AG09309 (cell line): ENCODE measurements at regions not wholly inside any gene's neighbourhood (a gene's known extent, or its start where the extent isn't known, plus 50 kb on each side); places are given as distances from the start of the nearest gene placed in this dataset.

Experiments
- DNase-seq: peaks from one replicate; pipeline ENCODE4 v3.0.0-alpha.2; 2010; ENCODE audit warnings: low read depth
- H3K4me3 ChIP-seq: 2 replicates; pipeline ENCODE4 v1.5.1; 2011; ENCODE audit warnings: mild to moderate bottlenecking, low read depth, low read length, moderate library complexity; ENCODE audit not compliant: control insufficient read depth
- TF ChIP-seq, protein P1 (sequence below): IDR thresholded peaks from 2 replicates; pipeline ENCODE4 v1.5.1; 2011; ENCODE audit warnings: mild to moderate bottlenecking, low read depth, low read length, inconsistent platforms; ENCODE audit not compliant: insufficient read depth, control insufficient read depth; ENCODE audit errors: missing control alignments

DNA sequence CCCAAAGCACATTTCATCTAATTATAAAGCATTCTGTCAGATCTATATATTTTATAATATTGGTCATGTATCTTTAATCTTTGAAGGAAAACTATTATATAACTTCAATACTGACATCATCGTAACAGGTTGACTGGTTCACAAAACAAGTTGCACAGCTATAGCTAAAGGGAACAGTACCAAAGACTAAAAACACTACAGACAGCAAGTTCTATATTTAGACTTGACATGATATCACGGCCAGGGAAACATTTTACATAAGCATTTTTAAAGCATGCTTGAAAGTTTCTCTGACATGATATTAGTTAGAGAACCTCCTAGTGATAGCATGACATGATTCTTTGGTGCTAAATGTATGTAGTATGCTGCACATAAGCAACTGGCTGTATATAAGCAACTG, 182.5 kb downstream of the NDFIP2 start:
- no peak for DNase-seq
- TF ChIP-seq, protein P1, sequence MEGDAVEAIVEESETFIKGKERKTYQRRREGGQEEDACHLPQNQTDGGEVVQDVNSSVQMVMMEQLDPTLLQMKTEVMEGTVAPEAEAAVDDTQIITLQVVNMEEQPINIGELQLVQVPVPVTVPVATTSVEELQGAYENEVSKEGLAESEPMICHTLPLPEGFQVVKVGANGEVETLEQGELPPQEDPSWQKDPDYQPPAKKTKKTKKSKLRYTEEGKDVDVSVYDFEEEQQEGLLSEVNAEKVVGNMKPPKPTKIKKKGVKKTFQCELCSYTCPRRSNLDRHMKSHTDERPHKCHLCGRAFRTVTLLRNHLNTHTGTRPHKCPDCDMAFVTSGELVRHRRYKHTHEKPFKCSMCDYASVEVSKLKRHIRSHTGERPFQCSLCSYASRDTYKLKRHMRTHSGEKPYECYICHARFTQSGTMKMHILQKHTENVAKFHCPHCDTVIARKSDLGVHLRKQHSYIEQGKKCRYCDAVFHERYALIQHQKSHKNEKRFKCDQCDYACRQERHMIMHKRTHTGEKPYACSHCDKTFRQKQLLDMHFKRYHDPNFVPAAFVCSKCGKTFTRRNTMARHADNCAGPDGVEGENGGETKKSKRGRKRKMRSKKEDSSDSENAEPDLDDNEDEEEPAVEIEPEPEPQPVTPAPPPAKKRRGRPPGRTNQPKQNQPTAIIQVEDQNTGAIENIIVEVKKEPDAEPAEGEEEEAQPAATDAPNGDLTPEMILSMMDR, result no peak
- no peak overlapping the region for H3K4me3 ChIP-seq

DNA sequence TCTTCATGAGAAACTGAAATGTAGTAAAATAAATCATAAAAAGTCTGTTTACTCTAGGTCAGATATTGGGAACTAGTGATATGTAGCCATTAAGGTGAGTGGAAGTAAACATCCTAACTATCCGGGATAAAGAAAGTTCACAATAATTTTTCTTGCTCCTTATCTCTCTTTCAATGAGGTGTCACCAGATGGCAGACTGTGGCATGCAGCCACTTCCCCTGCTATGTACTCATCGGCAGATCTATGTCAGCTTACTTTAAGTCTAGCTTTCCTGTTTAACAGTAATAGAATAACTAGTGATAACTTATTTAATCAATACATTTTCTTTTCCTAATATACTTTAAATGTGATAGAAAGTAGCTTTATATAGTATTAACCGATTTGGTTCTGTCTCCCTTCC, 181.9 kb downstream of the NDFIP2 start:
- no peak for DNase-seq
- TF ChIP-seq, protein P1, result no peak
- no peak overlapping the region for H3K4me3 ChIP-seq

DNA sequence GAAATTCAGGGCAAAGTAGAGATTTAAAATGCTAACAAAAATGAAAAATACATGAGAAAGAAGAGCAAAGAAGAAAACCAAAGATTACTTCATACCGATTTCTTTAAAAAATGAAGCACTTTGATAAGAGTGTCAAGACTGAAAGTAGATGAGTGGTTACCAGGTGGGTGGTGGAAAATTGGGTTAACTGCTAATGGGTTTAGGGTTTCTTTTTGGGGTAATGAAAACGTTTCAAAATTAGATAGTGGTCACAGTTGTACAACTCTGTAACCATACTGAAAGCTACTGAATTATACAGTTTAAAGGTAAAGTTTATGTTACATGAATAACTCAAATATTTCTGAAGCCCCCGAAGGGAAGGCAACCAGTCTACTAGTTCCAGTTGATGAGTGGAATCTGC, 179.4 kb downstream of the NDFIP2 start:
- no peak overlapping the region for H3K4me3 ChIP-seq
- TF ChIP-seq, protein P1, result no peak
- no peak for DNase-seq

DNA sequence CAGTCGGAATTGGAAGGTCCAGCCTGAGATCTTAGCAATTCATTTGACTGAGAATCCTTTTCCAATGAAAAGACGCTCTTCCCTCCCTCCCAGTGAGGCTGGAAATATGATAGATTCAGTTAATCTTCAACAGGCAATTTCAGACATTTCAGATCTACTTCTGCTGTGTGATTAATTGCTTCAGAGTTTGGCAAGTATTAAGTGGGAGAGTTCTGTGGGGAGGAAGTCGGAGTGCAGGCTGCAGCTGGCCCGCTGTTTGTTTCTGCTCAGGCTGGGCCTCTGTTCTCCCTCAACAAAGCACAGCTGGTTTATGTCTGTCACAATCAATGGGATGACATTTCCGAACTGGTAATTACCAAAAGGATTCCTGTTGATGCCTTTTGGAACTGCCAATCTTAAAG, 178.2 kb downstream of the NDFIP2 start:
- H3K4me3 ChIP-seq, result no peak overlapping the region
- TF ChIP-seq, protein P1, result no peak
- DNase-seq, result no peak

DNA sequence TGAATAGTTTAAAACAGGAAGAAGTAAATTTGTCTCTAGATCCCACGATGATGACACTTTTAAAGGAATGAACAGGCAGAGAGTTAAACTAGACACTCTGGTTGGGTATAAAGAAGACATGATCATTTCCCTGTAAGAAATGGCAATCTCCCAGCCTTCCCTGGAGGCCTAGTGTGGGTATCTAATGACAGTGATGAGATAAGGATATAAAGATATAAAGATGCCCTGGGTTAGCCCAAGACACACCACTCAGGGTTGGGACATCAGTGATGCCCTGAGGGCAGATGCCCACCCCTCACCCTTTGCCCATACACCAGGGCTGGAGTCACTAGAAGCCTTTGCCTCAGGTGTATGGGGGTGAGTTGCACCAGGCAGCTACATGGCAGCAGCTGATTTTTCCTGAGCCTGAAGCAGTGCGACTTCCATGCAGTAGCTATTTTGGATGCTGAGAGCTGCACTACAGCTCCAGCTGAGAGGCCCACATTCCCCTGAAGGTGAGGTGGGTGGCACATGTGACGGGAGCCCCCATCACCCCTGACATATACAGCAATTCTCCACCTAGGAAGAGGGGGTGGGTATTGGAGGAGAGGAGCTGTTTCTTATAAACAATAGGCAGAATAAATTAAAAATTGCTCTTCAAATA, 177.5 kb downstream of the NDFIP2 start:
- TF ChIP-seq, protein P1, result no peak
- H3K4me3 ChIP-seq, result no peak overlapping the region
- no peak for DNase-seq

DNA sequence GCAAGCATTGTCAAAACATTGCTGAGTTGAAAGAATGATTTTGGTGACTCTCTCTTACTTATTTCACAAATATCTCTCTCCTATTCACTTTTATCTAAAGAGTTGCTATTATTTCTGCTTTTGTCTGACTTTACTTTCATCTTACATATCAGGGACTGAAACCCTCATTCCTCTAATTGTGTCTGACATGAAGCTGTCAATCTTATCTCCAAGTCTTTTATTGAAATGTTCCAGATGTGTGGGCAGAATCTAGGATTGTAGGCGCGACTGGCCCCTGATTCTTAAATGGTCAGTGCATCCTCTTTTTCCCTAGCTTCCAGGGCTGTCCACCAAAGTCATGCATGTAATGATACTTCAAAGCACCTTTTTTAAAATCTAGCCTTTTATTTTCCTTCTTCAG, 174.6 kb downstream of the NDFIP2 start:
- TF ChIP-seq, protein P1, result no peak
- DNase-seq, result no peak
- H3K4me3 ChIP-seq, result no peak overlapping the region

DNA sequence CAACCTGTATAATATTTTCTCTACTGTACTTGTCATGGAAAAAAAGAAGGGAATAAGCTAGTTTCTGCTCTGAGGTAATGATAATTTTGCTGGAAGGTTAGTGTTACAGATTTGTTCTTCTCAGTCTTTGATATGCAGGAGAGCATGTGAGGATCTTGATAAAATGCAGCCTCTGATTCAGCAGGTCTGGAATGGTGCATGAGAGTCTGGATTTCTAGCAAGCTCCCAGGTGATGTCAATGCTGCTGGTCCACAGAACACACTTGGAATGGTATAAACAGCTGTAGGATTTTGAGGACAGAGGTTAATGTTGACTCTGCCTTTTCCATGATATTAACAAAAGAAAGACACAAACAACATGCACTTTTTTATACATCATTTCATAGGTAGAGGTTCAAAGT, 173.6 kb downstream of the NDFIP2 start:
- DNase-seq, result no peak
- TF ChIP-seq, protein P1, result no peak
- H3K4me3 ChIP-seq, result no peak overlapping the region
